Upper lobe of left lung (tissue), 4 donors: ENCODE measurements at regions not wholly inside any gene's neighbourhood (a gene's known extent, or its start where the extent isn't known, plus 50 kb on each side); places are given as distances from the start of the nearest gene placed in this dataset.

ENCODE experiments used
- EP300 ChIP-seq, 4 donors: sonication (generic); formaldehyde crosslinking; IDR thresholded peaks; one replicate each; pipeline ENCODE4 v1.5.1; 2017; ENCODE audit warnings: antibody characterized with exemption in 4 of 4, control low read depth in 2 of 4
- POLR2AphosphoS5 ChIP-seq, 2 donors: sonication (generic); formaldehyde crosslinking; IDR thresholded peaks; one replicate each; pipeline ENCODE4 v1.5.1; 2017; ENCODE audit warnings: antibody characterized with exemption in 2 of 2

DNA sequence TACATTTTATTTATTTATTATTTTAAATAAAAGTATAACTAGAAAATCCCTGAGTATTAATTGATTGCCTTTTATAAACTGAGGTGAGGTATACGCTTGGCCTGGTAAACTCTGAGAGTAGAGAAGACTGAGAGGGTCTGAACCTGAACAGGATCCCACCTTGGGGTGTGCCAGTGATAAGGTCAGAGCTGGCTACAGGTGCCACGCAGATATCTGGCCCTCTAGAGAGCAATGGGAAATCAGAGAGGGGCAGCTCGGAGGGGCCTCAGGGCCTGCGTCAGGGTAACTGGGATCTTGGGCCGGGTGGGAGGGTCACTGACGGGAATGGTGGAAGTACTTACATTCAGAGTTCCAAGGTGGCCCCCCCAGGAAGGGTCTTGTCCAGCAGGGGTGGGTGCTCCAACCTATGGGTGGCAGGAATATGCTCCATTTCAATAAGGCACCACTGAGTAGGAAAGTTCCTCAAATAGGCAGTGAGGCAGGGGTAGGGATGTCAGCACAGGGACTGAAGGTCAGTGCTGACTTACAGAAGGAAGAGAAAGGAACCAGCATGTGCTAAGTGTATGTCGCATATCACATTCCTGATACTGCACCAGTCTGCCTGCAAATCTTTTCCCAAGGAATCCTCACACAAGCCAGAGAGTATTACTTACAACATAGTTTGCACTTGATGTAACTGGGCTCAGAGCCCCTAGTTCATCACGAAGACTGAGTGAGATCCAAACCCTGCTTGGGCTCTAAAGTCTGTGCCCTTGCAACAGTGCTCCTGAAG, 706.0 kb upstream of the RAB6C start:
- TF ChIP-seq EP300 (IDR thresholded peaks at IDR 0.05) (no peak), POLR2AphosphoS5 (IDR thresholded peaks at IDR 0.05) (no peak)
